ENCODE measurements at regions not wholly inside any gene's neighbourhood (a gene's known extent, or its start where the extent isn't known, plus 50 kb on each side); places are given as distances from the start of the nearest gene placed in this dataset.

- TF ChIP-seq SP1 (IDR thresholded peaks at IDR 0.05; ENCODE audit: low read depth) (no peak; the same call in 1 of the 2 replicates), POLR2AphosphoS5 (IDR thresholded peaks at IDR 0.05; ENCODE audit: low read depth, low read length) (no peak), EZH2 (IDR thresholded peaks at IDR 0.05) (no peak)
Observed at GRCh38 chr2:48110492-48110891, 204.0 kb upstream of the FOXN2 start (continued).

GRCh38 chr2:48112911-48113680 lies 201.4 kb upstream of the FOXN2 start:
- no TSS peak for BruUV-seq (replicated peaks)
- no peak overlapping the region for H3K9ac ChIP-seq (ENCODE audit: low read length)
- no peaks in the 10 kb centered on the region for H4K20me1 ChIP-seq (ENCODE audit: insufficient read depth)
- H2AFZ ChIP-seq (ENCODE audit: low read depth, low read length, poor library complexity, severe bottlenecking): no peak overlapping the region
- no peak overlapping the region for H3K4me3 ChIP-seq (replicated peaks in 1 of 2; ENCODE audit: low read depth in 1 of 2, low read length in 2 of 2)
- no peak overlapping the region for H3K27ac ChIP-seq (ENCODE audit: low read depth, low read length)
- no peaks in the 10 kb centered on the region for H3K27me3 ChIP-seq (ENCODE audit: insufficient read depth, low read length)
- CTCF ChIA-PET: interaction anchor here (1.2 kb wide), 1 partner anchor 309 kb away, joined by 3 read pairs; no protein-coding TSS in a partner anchor
- peaks cover 11 to 56% of the 10 kb centered on the region in 2 experiments for H3K4me1 ChIP-seq (ENCODE audit: control insufficient read depth in 1 of 2, insufficient read depth in 2 of 2, low read length in 2 of 2)
- no peaks in the 10 kb centered on the region for H3K36me3 ChIP-seq (ENCODE audit: control insufficient read depth in 1 of 2, insufficient read depth in 2 of 2, low read length in 2 of 2)
- POLR2A ChIA-PET: interaction anchor here (0.6 kb wide), 1 partner anchor 199 kb away, joined by 4 read pairs; no protein-coding TSS in a partner anchor
- ATAC-seq (no peak), DNase-seq (ENCODE audit: low read depth, low spot score) (no peak)
- RAD21 ChIA-PET (ENCODE audit: low non-redundant PET in 1 of 2, low total read pairs in 2 of 2, uncharacterized antibody in 2 of 2, unreplicated experiment in 2 of 2): no interaction called here
- no peak overlapping the region for H3K4me2 ChIP-seq (ENCODE audit: low read length)
- no peaks in the 10 kb centered on the region for H3K79me2 ChIP-seq (ENCODE audit: insufficient read depth, low read length)
- TF ChIP-seq EZH2phosphoT487 (IDR thresholded peaks at IDR 0.05; ENCODE audit: borderline replicate concordance) (no peak), RAD21 (IDR thresholded peaks at IDR 0.05; ENCODE audit: low read depth) (no peak), EGR1 (IDR thresholded peaks at IDR 0.05; ENCODE audit: low read depth) (no peak), ZFX (IDR thresholded peaks at IDR 0.05) (no peak), YY1 (IDR thresholded peaks at IDR 0.05; ENCODE audit: extremely low read depth, insufficient replicate concordance, low read depth, low read length) (no peak), ZBTB33 (IDR thresholded peaks at IDR 0.05; ENCODE audit: extremely low read depth, insufficient replicate concordance, low read length) (no peak), EZH2 (IDR thresholded peaks at IDR 0.05) (no peak), CEBPB (IDR thresholded peaks at IDR 0.05; ENCODE audit: low read depth) (no peak)
- TF ChIP-seq, protein P1, sequence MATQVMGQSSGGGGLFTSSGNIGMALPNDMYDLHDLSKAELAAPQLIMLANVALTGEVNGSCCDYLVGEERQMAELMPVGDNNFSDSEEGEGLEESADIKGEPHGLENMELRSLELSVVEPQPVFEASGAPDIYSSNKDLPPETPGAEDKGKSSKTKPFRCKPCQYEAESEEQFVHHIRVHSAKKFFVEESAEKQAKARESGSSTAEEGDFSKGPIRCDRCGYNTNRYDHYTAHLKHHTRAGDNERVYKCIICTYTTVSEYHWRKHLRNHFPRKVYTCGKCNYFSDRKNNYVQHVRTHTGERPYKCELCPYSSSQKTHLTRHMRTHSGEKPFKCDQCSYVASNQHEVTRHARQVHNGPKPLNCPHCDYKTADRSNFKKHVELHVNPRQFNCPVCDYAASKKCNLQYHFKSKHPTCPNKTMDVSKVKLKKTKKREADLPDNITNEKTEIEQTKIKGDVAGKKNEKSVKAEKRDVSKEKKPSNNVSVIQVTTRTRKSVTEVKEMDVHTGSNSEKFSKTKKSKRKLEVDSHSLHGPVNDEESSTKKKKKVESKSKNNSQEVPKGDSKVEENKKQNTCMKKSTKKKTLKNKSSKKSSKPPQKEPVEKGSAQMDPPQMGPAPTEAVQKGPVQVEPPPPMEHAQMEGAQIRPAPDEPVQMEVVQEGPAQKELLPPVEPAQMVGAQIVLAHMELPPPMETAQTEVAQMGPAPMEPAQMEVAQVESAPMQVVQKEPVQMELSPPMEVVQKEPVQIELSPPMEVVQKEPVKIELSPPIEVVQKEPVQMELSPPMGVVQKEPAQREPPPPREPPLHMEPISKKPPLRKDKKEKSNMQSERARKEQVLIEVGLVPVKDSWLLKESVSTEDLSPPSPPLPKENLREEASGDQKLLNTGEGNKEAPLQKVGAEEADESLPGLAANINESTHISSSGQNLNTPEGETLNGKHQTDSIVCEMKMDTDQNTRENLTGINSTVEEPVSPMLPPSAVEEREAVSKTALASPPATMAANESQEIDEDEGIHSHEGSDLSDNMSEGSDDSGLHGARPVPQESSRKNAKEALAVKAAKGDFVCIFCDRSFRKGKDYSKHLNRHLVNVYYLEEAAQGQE (IDR thresholded peaks at IDR 0.05; ENCODE audit: low read depth): no peak
- TF ChIP-seq, protein P2, sequence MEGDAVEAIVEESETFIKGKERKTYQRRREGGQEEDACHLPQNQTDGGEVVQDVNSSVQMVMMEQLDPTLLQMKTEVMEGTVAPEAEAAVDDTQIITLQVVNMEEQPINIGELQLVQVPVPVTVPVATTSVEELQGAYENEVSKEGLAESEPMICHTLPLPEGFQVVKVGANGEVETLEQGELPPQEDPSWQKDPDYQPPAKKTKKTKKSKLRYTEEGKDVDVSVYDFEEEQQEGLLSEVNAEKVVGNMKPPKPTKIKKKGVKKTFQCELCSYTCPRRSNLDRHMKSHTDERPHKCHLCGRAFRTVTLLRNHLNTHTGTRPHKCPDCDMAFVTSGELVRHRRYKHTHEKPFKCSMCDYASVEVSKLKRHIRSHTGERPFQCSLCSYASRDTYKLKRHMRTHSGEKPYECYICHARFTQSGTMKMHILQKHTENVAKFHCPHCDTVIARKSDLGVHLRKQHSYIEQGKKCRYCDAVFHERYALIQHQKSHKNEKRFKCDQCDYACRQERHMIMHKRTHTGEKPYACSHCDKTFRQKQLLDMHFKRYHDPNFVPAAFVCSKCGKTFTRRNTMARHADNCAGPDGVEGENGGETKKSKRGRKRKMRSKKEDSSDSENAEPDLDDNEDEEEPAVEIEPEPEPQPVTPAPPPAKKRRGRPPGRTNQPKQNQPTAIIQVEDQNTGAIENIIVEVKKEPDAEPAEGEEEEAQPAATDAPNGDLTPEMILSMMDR (IDR thresholded peaks at IDR 0.05 in 2 of 3, conservative IDR thresholded peaks at IDR 0.05 in 1 of 3; ENCODE audit: borderline replicate concordance in 1 of 3, insufficient read depth in 1 of 3, low read depth in 2 of 3, low read length in 2 of 3): no peak
- intact Hi-C loops (cut with micrococcal nuclease): no loop called here
- H3K9me3 ChIP-seq (ENCODE audit: control insufficient read depth in 1 of 2, insufficient read depth in 1 of 2, low read depth in 1 of 2, low read length in 2 of 2): no peaks in the 10 kb centered on the region
- no peaks in the 10 kb centered on the region for H3K9me2 ChIP-seq (ENCODE audit: insufficient read depth)
